WTC11 (cell line): ENCODE measurements at regions not wholly inside any gene's neighbourhood (a gene's known extent, or its start where the extent isn't known, plus 50 kb on each side); places are given as distances from the start of the nearest gene placed in this dataset.

Experiments
- CBFB ChIP-seq: sonication (generic); formaldehyde crosslinking; IDR thresholded peaks from 2 replicates; pipeline ENCODE4 v1.8.1; 2022; ENCODE audit warnings: mild to moderate bottlenecking, low read depth, missing genetic modification reagents
- EMX1 ChIP-seq: fragments of 250-450 bp; sonication (Bioruptor Pico); IDR thresholded peaks from 2 replicates; pipeline ENCODE4 v1.8.0; 2021; ENCODE audit warnings: mild to moderate bottlenecking
- ESRRA ChIP-seq: sonication (generic); formaldehyde crosslinking; IDR thresholded peaks from 2 replicates; pipeline ENCODE4 v1.8.1; 2022; ENCODE audit warnings: mild to moderate bottlenecking, missing genetic modification reagents, borderline replicate concordance
- IRF2 ChIP-seq: sonication (generic); formaldehyde crosslinking; IDR thresholded peaks from 2 replicates; pipeline ENCODE4 v1.8.0; 2022; ENCODE audit warnings: low read depth, missing genetic modification reagents, borderline replicate concordance
- JUN ChIP-seq: sonication (generic); formaldehyde crosslinking; IDR thresholded peaks from 2 replicates; pipeline ENCODE4 v1.8.0; 2023; ENCODE audit warnings: mild to moderate bottlenecking, missing genetic modification reagents
- NFE2L1 ChIP-seq: sonication (generic); formaldehyde crosslinking; IDR thresholded peaks from 2 replicates; pipeline ENCODE4 v1.8.1; 2023; ENCODE audit warnings: missing genetic modification reagents
- TP53 ChIP-seq: sonication (generic); formaldehyde crosslinking; IDR thresholded peaks from 2 replicates; pipeline ENCODE4 v1.8.1; 2023; ENCODE audit warnings: mild to moderate bottlenecking, missing genetic modification reagents
- ZNF317 ChIP-seq: sonication (generic); formaldehyde crosslinking; IDR thresholded peaks from 2 replicates; pipeline ENCODE4 v1.8.1; 2023; ENCODE audit warnings: low read depth, mild to moderate bottlenecking, moderate library complexity, missing genetic modification reagents, borderline replicate concordance
- ZNF416 ChIP-seq: fragments of 250-450 bp; sonication (Bioruptor Pico); IDR thresholded peaks from 2 replicates; pipeline ENCODE4 v1.9.0; 2021; ENCODE audit warnings: mild to moderate bottlenecking, inconsistent platforms
- TF ChIP-seq, protein P1 (sequence below): sonication (generic); formaldehyde crosslinking; IDR thresholded peaks from 2 replicates; pipeline ENCODE4 v1.8.1; 2023; ENCODE audit warnings: mild to moderate bottlenecking, missing genetic modification reagents
- TF ChIP-seq, protein P2 (sequence below): fragments of 200-600 bp; IDR thresholded peaks from 2 replicates; pipeline ENCODE4 v1.8.0; 2022; ENCODE audit warnings: antibody characterized with exemption
- TF ChIP-seq, protein P3 (sequence below): sonication (generic); formaldehyde crosslinking; IDR thresholded peaks from 2 replicates; pipeline ENCODE4 v1.8.1; 2023; ENCODE audit warnings: mild to moderate bottlenecking, missing genetic modification reagents, moderate library complexity
- TF ChIP-seq, protein P4 (sequence below): sonication (generic); formaldehyde crosslinking; IDR thresholded peaks from 2 replicates; pipeline ENCODE4 v1.8.0; 2022; ENCODE audit warnings: mild to moderate bottlenecking, missing genetic modification reagents
- TF ChIP-seq, protein P5 (sequence below): sonication (generic); formaldehyde crosslinking; IDR thresholded peaks from 2 replicates; pipeline ENCODE4 v1.8.0; 2022; ENCODE audit warnings: mild to moderate bottlenecking, missing genetic modification reagents

DNA sequence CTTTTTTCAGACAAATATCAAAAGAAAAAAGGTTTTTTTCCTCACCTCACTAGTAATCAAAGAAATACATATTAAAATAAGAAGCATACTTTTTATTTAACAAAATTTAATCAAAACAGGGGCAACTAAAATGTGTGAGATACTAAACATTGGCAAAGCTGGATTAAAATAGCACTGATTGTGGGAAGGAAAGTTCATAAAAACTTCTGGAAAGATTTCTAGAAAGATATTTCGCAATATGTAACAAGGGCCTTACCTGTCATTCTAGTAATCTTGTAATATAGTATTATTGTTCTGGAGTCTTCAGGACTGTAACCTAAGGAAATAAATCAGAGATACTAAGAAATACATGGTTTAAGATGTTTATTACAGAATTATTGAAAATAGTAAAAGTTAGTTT, 482.5 kb downstream of the SUCLA2 start:
- TF ChIP-seq JUN (no peak), CBFB (CRISPR knock-in tag) (no peak), ZNF416 (no peak), ESRRA (CRISPR knock-in tag) (no peak), NFE2L1 (CRISPR knock-in tag) (no peak), IRF2 (CRISPR knock-in tag) (no peak), ZNF317 (CRISPR knock-in tag) (no peak), EMX1 (CRISPR knock-in tag) (no peak), TP53 (CRISPR knock-in tag) (no peak)
- TF ChIP-seq, protein P1, sequence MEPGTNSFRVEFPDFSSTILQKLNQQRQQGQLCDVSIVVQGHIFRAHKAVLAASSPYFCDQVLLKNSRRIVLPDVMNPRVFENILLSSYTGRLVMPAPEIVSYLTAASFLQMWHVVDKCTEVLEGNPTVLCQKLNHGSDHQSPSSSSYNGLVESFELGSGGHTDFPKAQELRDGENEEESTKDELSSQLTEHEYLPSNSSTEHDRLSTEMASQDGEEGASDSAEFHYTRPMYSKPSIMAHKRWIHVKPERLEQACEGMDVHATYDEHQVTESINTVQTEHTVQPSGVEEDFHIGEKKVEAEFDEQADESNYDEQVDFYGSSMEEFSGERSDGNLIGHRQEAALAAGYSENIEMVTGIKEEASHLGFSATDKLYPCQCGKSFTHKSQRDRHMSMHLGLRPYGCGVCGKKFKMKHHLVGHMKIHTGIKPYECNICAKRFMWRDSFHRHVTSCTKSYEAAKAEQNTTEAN (CRISPR knock-in tag), result no peak
- TF ChIP-seq, protein P2, sequence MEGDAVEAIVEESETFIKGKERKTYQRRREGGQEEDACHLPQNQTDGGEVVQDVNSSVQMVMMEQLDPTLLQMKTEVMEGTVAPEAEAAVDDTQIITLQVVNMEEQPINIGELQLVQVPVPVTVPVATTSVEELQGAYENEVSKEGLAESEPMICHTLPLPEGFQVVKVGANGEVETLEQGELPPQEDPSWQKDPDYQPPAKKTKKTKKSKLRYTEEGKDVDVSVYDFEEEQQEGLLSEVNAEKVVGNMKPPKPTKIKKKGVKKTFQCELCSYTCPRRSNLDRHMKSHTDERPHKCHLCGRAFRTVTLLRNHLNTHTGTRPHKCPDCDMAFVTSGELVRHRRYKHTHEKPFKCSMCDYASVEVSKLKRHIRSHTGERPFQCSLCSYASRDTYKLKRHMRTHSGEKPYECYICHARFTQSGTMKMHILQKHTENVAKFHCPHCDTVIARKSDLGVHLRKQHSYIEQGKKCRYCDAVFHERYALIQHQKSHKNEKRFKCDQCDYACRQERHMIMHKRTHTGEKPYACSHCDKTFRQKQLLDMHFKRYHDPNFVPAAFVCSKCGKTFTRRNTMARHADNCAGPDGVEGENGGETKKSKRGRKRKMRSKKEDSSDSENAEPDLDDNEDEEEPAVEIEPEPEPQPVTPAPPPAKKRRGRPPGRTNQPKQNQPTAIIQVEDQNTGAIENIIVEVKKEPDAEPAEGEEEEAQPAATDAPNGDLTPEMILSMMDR, result no peak
- TF ChIP-seq, protein P3, sequence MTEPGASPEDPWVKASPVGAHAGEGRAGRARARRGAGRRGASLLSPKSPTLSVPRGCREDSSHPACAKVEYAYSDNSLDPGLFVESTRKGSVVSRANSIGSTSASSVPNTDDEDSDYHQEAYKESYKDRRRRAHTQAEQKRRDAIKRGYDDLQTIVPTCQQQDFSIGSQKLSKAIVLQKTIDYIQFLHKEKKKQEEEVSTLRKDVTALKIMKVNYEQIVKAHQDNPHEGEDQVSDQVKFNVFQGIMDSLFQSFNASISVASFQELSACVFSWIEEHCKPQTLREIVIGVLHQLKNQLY (CRISPR knock-in tag), result no peak
- TF ChIP-seq, protein P4, sequence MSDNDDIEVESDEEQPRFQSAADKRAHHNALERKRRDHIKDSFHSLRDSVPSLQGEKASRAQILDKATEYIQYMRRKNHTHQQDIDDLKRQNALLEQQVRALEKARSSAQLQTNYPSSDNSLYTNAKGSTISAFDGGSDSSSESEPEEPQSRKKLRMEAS (CRISPR knock-in tag), result no peak
- TF ChIP-seq, protein P5, sequence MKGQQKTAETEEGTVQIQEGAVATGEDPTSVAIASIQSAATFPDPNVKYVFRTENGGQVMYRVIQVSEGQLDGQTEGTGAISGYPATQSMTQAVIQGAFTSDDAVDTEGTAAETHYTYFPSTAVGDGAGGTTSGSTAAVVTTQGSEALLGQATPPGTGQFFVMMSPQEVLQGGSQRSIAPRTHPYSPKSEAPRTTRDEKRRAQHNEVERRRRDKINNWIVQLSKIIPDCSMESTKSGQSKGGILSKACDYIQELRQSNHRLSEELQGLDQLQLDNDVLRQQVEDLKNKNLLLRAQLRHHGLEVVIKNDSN (CRISPR knock-in tag), result no peak
